Stimulated activated CD8-positive, alpha-beta memory T cell treated with anti-CD3 and anti-CD28 coated beads, Interleukin-7, amount 100 ng/mL, for 48 hours (primary cell): ENCODE measurements at regions not wholly inside any gene's neighbourhood (a gene's known extent, or its start where the extent isn't known, plus 50 kb on each side); places are given as distances from the start of the nearest gene placed in this dataset.

Experiments used
- DNase-seq, 2 donors: peaks; one replicate each; pipeline ENCODE4 v3.0.0-alpha.2; 2020; ENCODE audit warnings: low read depth in 1 of 2; ENCODE audit errors: extremely low read depth in 1 of 2

- DNase-seq: no peak
These were observed 223.9 kb upstream of the ZBED5 start for GRCh38 chr11:11081776-11082175.

GRCh38 chr11:11081288-11081687, 223.4 kb upstream of the ZBED5 start:
- no peak for DNase-seq

- no peak for DNase-seq
These were observed 220.7 kb upstream of the ZBED5 start for GRCh38 chr11:11078344-11079086.

DNA sequence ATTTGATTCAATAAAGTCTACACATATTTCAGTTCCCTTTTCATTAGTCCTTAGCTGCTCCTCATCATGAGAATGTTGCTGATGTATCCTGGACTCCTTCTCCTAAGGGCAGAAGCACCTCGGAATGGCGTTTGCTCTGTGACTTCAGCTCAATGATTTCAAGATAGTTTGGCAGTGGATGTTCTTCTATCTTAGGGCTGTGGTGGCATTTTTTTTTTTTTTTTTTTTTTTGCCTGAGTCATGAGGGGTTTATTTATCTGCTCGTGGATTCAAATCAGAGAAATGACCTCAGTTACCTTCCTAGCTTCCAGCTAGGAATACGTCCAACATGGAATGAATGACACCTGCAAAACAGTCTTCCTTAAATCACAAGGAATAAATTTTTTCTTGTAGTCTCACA, 220.0 kb upstream of the ZBED5 start:
- DNase-seq: no peak

DNA sequence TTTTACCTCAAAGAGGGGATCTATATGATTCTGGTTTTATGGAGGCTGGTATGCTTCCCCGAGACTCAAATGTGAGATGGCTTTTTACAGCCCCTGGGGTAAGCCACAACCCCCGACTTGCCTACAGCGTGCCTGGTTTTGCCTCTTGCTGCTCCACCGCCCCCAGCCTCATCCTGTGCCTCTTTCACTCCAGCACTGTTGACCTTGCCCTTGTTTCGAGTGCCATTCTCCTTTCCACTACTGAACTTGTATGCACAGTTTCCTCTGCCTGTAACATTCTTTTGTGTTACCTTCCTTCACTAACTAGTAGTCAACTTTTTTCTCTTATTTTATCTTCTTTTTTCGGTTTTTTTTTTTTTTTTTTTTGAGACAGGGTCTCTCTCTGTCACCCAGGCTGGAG, 219.0 kb upstream of the ZBED5 start:
- DNase-seq: no peak

DNA sequence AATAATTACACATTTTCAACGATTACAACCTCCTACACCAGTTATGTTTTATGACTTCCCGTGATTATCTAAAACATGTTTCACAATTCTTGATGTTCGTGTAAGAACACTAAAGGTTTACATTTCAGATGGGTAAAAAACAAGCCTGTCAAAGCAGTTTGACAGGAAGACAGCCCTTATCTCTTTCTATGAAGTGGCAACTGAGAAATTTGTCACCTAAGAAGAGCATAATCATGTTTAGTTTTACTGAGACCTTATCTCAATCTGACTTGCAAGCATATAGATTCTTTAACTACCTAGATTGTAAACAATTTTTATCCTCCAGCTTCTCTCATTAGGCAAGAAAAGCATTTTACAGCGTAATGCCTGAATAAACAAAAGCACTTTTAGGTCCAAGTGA, 218.4 kb upstream of the ZBED5 start:
- no peak for DNase-seq

DNA sequence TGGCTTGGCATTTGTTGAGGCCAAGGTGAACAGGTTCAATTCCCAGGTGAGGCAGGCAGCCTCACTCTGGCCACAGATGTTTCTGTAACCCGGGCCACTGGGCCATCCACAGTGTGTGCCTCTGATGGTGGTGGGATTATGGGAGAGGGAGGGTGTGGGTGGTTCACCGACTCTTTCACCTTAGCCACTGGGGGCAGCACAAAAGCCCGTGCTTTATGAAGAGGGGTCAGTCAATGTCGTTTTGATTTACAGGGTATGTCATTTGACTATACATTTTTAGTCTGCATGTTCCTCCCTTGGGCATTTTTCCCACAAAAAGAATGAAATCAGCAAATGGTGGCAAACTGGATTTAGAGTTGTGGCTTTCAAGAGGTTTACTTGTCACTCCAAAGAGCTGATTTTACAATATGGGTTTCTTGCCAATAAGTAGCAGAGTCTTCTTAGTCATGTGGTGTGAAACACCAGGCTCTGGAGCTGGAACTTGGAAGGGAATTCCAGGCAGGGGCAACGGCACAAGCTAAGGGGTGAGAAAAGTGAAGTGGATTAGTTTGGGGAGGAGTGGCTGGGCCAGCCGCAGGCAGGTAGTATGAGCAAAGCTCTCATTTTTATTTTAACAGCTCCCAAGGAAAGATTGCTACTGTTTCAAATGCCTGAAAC, 217.8 kb upstream of the ZBED5 start:
- DNase-seq: no peak

GRCh38 chr11:11074686-11075335, 217.0 kb upstream of the ZBED5 start:
- no peak for DNase-seq

- no peak for DNase-seq
These were observed 216.1 kb upstream of the ZBED5 start for GRCh38 chr11:11073996-11074395.

GRCh38 chr11:11072067-11072466, 214.2 kb upstream of the ZBED5 start:
- no peak for DNase-seq

GRCh38 chr11:11071486-11071885, 213.6 kb upstream of the ZBED5 start:
- DNase-seq: no peak

- no peak for DNase-seq
These were observed 213.1 kb upstream of the ZBED5 start for GRCh38 chr11:11070976-11071375.

DNA sequence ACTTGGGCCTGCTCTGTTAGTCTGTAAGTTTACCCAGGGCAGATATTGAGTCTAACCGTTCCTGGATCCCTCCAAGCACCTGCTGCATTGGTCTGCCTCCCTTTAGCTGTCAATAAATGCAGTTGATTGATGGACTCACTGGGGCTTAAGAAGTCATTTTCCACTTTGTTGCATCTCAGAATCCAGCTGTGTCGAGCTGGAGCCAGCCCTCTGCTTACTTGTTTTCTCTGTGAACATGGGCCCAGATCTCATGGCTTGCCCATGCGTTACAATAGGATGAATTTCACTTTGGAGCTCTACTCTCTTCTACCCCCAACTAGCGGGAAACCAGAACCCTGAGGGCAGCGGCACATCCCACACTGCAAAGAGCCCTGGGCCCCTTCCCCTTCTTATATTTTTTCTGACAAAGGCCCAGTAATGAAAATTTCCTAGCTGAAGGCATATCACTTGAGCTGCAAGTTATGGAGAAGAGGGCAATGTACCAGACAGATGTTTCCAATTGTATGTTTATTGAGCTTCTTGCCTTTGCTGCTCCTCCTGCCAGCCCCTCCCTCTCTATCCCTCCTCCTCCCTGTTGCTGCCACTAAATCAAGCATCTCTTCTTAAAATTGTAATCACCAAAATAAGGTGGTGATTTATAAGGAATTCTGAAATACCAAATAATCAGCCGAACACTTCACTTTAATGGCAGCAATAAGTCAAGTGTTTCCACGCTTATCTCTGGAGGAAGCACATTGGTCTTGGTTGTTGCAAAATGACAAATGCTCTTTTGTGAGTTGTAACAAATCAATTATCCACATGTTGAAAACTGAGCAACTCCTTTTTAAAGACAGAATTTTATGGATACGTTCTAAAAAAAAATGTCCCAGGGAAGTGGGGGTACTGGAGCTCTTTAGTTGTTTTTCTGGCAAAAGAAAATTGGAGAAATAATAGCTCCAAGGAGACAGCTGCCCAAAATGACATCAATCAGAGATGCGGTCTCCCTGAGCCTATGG, 212.3 kb upstream of the ZBED5 start:
- DNase-seq: no peak

- DNase-seq: no peak
These were observed 210.3 kb upstream of the ZBED5 start for GRCh38 chr11:11068113-11068512.

- DNase-seq: no peak
These were observed 207.5 kb upstream of the ZBED5 start for GRCh38 chr11:11065396-11065795.

GRCh38 chr11:11057472-11057854, 199.6 kb upstream of the ZBED5 start:
- DNase-seq: no peak

DNA sequence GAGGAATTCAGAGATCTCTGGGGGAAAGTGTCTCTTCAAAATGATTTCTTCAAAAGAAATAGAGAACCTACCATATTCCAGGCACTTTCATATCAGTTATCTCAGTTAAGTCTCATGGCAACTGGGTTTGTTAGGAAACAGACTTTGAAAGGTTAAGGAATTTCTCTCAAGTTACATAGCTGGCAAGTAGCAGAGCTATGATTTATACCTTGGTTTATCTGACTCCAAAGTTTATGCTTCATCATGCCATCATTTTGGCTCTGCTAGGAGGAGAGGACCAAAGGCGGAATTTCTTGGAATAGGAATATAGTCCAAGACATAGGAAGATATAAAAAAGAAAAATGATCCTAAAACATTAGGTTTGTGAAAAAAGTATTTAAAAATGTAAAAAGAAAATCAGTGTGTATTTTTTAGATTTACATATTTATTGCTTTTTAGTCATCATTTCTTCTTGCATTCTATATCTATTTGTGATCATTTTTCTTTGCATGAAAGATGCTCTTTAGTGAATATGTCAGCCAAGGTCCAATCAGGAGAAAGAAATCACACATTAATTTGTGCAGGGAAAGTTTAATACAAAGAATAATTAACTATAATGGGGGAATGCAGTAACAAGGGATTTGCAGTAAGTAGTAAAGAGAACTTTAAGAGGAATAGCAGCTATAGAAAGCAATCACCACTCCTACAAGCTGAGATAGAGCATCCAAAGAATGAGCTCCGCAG, 199.1 kb upstream of the ZBED5 start:
- no peak for DNase-seq

GRCh38 chr11:11056316-11056715, 198.5 kb upstream of the ZBED5 start:
- no peak for DNase-seq

DNA sequence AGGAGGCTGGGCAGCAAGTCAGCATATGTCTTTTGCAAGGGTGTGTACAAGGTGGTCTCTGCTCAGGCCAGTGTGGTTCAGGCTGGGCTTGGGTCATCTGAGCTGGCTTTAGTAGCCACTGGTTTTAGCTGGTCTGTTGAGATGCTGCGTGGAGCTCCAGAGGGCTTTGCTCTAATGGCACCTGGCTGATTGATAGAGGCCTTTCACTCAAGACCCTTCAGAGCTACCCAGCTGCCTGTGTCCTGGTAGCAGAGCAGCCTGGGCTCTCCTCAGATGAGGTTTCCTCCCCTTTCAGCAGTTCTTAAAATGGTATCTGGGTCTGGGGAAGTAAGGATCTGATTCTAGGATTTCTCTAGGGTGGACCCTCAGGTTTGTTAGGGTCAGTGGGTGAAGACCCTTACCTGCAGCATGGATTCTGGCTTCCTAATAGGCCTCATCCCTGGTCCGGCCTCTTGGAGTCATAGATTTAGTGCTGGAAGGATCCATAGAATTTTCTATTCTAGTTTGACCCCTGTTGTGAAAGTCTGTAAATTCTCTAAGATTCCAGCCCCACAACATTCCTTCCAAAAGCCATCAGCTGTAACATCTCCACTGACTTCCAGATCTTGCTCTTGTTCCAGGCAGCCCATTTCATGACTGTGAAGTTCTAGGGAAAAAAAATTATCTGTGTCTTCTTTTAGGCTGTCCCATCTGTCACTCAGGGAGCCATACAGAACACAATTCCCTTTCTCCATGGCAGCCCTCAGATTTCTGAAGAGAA, 190.2 kb upstream of the ZBED5 start:
- DNase-seq: no peak

- no peak for DNase-seq
These were observed 188.9 kb upstream of the ZBED5 start for GRCh38 chr11:11046781-11047180.
